ENCODE measurements at regions not wholly inside any gene's neighbourhood (a gene's known extent, or its start where the extent isn't known, plus 50 kb on each side); places are given as distances from the start of the nearest gene placed in this dataset.

DNA sequence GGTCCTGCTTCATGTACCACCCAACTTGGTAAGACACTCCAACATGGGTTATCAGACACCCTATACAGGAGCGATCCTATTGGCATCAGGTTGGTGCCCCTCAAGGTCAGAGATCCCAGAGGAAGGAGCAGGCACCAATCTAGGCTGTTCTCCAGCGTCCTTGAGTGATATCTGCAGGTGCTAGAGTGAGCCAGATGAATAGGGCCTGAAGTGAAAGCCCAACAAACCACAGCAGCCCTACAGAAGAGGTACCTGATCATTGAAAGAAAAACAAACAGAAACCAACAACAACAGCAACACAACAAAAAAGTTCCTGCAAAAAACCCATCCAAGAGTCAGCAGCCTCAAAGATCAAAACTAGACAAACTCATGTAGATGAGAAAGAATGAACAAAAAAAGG is 584.8 kb downstream of the HINT1 start:
- no peak for FAIRE-seq
- TF ChIP-seq POLR2A (IDR thresholded peaks at IDR 0.05; ENCODE audit: low read depth, low read length) = no peak

DNA sequence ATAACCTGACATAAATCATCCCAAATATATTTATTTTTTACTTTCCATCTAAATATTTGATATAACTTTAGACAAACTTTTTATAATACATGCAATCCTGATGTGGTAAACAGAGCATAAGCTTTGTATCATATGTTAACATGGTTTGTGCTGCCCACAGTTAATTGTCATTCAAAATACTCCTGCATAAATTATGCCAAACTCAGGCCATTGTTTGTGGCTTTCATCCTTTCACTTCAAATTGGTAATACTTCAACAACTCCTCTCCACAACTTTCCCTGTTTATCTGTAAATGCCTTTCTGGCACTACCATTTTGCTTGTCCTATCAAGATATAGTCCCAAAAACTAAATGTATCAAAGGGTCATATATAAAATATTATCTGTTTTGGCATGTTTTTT is 586.7 kb downstream of the HINT1 start:
- TF ChIP-seq POLR2AphosphoS5 (IDR thresholded peaks at IDR 0.05; ENCODE audit: low read depth, low read length) (no peak), PAX5 (IDR thresholded peaks at IDR 0.05; ENCODE audit: insufficient read depth, low read length, severe bottlenecking) (no peak), POU2F2 (IDR thresholded peaks at IDR 0.05; ENCODE audit: low read depth, low read length) (no peak), POLR2A (IDR thresholded peaks at IDR 0.05; ENCODE audit: low read depth, low read length) (no peak), SPI1 (IDR thresholded peaks at IDR 0.05; ENCODE audit: low read depth, low read length) (no peak), TAF1 (IDR thresholded peaks at IDR 0.05; ENCODE audit: low read depth, low read length) (no peak)
- no peak for DNase-seq (ENCODE audit: insufficient read length, low spot score)
- no peak for FAIRE-seq

More for the DNA sequence above, 584.8 kb downstream of the HINT1 start:
- no peak for DNase-seq (ENCODE audit: insufficient read length, low spot score)

DNA sequence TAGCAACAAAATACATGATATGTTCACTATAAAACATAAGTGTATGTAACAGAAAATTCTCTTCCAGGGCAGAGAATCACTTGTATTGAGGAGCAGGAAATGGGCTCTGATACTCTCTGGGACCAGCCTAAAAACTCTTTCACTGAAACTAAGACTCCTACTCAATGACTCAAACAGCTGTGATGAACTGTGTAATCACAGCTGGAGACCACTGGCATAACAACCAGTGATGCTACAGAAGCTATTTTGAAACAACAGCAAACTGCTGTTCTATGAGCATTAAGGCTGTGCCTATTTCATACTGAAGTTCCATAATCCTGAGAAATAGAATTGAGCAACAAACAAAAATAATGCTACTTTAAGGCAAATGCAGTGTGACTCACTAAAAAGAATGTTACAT is 594.0 kb downstream of the HINT1 start:
- FAIRE-seq (no peak), DNase-seq (ENCODE audit: insufficient read length, low spot score) (no peak)
- TF ChIP-seq PAX5 (IDR thresholded peaks at IDR 0.05; ENCODE audit: insufficient read depth, low read length, severe bottlenecking) (no peak), TAF1 (IDR thresholded peaks at IDR 0.05; ENCODE audit: low read depth, low read length) (no peak), SPI1 (IDR thresholded peaks at IDR 0.05; ENCODE audit: low read depth, low read length) (no peak), POLR2A (IDR thresholded peaks at IDR 0.05; ENCODE audit: low read depth, low read length) (no peak), POLR2AphosphoS5 (IDR thresholded peaks at IDR 0.05; ENCODE audit: low read depth, low read length) (no peak), POU2F2 (IDR thresholded peaks at IDR 0.05; ENCODE audit: low read depth, low read length) (no peak)

DNA sequence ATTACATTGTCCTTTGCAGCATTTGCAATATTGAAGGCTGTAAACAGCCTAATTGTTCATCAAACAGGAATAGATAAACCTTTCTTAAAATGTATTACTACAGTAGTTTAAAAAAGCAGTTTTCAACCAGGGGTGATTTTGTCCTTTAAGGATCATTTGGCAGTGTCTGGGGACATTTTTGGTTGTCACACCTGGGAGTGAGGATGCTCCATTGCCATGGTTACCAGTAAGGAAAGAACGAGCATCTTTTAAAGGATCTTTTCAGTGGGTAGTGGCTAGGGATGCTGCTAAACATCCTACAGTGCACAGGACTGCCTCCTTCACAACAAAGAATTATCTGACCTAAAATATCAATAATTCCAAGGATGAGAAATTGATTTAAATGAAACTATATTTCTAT is 596.3 kb downstream of the HINT1 start:
- FAIRE-seq = no peak
- TF ChIP-seq POU2F2 (IDR thresholded peaks at IDR 0.05; ENCODE audit: low read depth, low read length) = no peak
- TF ChIP-seq SPI1 (IDR thresholded peaks at IDR 0.05; ENCODE audit: low read depth, low read length) = no peak
- no peak for TF ChIP-seq TAF1 (IDR thresholded peaks at IDR 0.05; ENCODE audit: low read depth, low read length)
- no peak for TF ChIP-seq POLR2AphosphoS5 (IDR thresholded peaks at IDR 0.05; ENCODE audit: low read depth, low read length)
- TF ChIP-seq POLR2A (IDR thresholded peaks at IDR 0.05; ENCODE audit: low read depth, low read length) = no peak
- no peak for TF ChIP-seq PAX5 (IDR thresholded peaks at IDR 0.05; ENCODE audit: insufficient read depth, low read length, severe bottlenecking)
- no peak for DNase-seq (ENCODE audit: insufficient read length, low spot score)

DNA sequence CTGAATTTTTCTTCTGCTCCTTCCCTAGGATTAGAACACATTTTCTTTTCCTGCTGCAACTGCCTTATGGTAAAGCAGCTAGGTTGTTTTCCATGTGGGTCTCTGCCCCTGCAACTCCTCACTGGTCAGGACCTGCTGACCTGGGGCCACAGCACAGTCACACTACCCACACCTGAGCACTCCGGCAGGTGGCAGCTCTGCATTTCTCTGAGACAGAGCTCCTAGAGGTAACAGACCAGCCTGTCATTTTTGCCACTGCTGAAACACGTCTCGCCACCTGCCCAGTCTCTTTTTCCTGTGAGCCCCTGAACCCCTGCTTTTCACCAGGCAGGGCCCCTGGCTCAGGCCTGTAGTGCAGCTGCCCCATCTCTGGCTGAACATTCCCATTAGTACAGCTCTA is 609.6 kb downstream of the HINT1 start:
- TF ChIP-seq POLR2AphosphoS5 (IDR thresholded peaks at IDR 0.05; ENCODE audit: low read depth, low read length) (no peak), POLR2A (IDR thresholded peaks at IDR 0.05; ENCODE audit: low read depth, low read length) (no peak), POU2F2 (IDR thresholded peaks at IDR 0.05; ENCODE audit: low read depth, low read length) (no peak), PAX5 (IDR thresholded peaks at IDR 0.05; ENCODE audit: insufficient read depth, low read length, severe bottlenecking) (no peak), TAF1 (IDR thresholded peaks at IDR 0.05; ENCODE audit: low read depth, low read length) (no peak)
- DNase-seq (ENCODE audit: insufficient read length, low spot score) = no peak
- FAIRE-seq = no peak

DNA sequence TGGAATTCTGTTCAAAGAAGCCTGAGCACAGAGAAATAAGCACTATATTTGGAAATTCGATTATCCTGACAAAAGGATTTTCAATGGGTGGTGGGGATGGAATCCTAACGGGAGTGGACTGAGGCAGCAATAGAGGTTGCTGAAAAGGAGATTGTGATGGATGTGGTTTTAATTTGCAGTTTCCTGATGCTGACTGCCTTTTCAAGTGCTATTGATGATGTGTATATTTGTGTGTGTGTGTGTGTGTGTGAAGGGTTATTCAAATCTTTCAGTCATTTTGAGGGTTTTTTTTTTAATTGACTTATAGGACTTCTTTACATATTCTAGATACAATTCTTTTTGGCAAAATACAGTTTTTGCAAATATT is 614.5 kb downstream of the HINT1 start:
- DNase-seq (ENCODE audit: insufficient read length, low spot score) = no peak
- no peak for FAIRE-seq
- TF ChIP-seq TAF1 (IDR thresholded peaks at IDR 0.05; ENCODE audit: low read depth, low read length) (no peak), POLR2A (IDR thresholded peaks at IDR 0.05; ENCODE audit: low read depth, low read length) (no peak), SPI1 (IDR thresholded peaks at IDR 0.05; ENCODE audit: low read depth, low read length) (no peak), POLR2AphosphoS5 (IDR thresholded peaks at IDR 0.05; ENCODE audit: low read depth, low read length) (no peak), POU2F2 (IDR thresholded peaks at IDR 0.05; ENCODE audit: low read depth, low read length) (no peak), PAX5 (IDR thresholded peaks at IDR 0.05; ENCODE audit: insufficient read depth, low read length, severe bottlenecking) (no peak)

DNA sequence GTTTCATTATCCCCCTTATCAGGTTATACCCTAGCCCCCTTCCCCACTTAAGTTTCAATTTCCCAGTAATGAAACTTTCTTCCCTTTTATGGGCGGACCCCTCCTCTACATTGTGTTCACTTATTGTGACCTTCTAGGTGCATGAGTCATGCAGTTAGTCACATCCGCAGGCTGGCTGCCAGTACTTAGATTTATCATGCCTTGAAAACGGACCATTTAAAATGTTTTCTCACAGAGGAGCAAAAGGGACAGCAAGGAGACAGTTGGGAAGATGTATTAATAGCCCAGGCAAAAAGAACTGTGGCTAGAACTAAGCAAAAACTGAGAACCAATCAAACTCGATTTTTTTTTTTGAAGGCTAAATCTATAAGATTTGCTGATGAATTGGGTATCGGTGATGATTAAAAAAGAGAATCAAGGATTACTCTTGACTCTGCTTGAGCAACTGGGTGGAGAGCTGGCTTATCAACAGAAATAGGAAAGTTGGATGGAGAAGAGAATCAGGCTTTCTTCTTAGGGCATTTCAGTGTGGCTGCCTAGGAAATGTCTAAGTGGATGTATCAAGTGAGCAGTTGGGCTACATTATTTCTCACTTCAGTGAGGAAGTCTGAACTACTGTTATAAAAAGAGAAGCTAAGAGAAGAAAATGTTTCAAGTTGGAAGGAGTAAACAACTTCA is 615.0 kb downstream of the HINT1 start:
- DNase-seq (ENCODE audit: insufficient read length, low spot score) (no peak), FAIRE-seq (no peak)
- no peak for TF ChIP-seq PAX5 (IDR thresholded peaks at IDR 0.05; ENCODE audit: insufficient read depth, low read length, severe bottlenecking)
- TF ChIP-seq POLR2AphosphoS5 (IDR thresholded peaks at IDR 0.05; ENCODE audit: low read depth, low read length) = no peak
- TF ChIP-seq TAF1 (IDR thresholded peaks at IDR 0.05; ENCODE audit: low read depth, low read length) = no peak
- no peak for TF ChIP-seq POLR2A (IDR thresholded peaks at IDR 0.05; ENCODE audit: low read depth, low read length)
- no peak for TF ChIP-seq POU2F2 (IDR thresholded peaks at IDR 0.05; ENCODE audit: low read depth, low read length)
- no peak for TF ChIP-seq SPI1 (IDR thresholded peaks at IDR 0.05; ENCODE audit: low read depth, low read length)

DNA sequence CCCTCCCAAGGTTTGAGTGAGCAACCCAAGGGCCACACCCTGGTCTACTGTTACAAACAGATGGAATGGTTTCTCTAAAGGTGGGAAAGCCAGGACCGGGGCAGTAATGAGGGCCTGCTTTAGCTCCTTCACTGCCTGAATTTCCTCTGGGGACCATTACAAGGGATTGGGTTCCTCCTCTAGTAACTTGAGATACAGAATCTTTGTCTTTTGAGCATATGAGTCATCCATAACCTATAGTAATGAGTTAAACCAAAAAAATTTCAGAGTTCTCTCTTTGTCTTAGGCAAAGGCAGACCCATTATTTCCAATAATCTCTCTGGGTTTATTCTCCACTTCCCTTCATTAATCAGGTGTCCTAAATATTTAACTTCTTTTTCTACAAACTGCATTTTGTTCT is 618.8 kb downstream of the HINT1 start:
- TF ChIP-seq POLR2A (IDR thresholded peaks at IDR 0.05; ENCODE audit: low read depth, low read length) (no peak), PAX5 (IDR thresholded peaks at IDR 0.05; ENCODE audit: insufficient read depth, low read length, severe bottlenecking) (no peak), TAF1 (IDR thresholded peaks at IDR 0.05; ENCODE audit: low read depth, low read length) (no peak), SPI1 (IDR thresholded peaks at IDR 0.05; ENCODE audit: low read depth, low read length) (no peak), POU2F2 (IDR thresholded peaks at IDR 0.05; ENCODE audit: low read depth, low read length) (no peak), POLR2AphosphoS5 (IDR thresholded peaks at IDR 0.05; ENCODE audit: low read depth, low read length) (no peak)
- DNase-seq (ENCODE audit: insufficient read length, low spot score) (no peak), FAIRE-seq (no peak)

DNA sequence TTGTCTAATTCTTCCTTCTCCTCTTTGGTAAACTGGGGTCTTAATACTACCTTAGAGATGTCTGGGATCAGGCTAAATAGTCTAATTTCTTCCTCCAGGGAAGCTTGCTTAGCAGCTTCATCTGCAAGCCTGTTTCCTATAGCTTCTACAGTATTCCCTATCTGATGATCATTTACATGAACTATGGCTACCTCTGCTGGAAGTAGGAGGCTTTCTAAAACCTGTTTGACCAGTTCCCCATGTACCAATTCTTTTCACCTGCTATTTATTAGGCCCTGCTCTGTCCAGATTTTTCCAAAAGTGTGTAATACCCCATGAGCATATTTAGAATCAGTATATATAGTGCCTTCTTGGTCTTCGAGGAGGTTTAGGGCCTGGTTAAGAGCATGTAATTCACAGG is 619.8 kb downstream of the HINT1 start:
- no peak for FAIRE-seq
- DNase-seq (ENCODE audit: insufficient read length, low spot score) = no peak

DNA sequence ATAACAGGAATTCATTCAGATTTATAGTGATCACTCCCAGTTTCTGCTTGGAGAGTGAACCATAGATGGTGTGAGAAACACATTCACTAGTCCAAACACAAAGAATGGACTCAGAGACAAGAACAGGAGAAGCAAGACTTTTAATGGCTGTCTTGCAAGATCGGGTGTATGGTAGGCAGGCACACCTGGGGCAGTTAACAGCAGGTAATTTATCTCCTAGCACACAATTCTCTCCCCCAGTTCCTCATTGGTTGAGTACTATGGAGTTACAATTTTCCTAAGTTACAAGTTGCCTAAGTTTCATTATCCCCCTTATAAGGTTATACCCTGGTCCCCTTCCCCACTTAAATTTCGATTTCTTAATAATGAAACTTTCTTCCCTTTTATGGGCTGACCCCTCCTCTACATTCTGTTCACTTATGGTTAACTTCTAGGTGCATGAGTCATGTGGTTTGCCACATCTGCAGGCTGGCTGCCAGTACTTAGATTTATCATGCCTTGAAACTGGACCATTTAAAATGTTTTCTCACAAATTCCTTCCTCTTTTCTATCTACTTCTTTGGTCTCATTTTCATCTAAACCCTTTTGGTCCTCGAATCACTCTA is 623.3 kb downstream of the HINT1 start:
- DNase-seq (ENCODE audit: insufficient read length, low spot score) = no peak

More for the DNA sequence above, 619.8 kb downstream of the HINT1 start:
- TF ChIP-seq SPI1 (IDR thresholded peaks at IDR 0.05; ENCODE audit: low read depth, low read length) = no peak
- no peak for TF ChIP-seq POLR2A (IDR thresholded peaks at IDR 0.05; ENCODE audit: low read depth, low read length)
- TF ChIP-seq PAX5 (IDR thresholded peaks at IDR 0.05; ENCODE audit: insufficient read depth, low read length, severe bottlenecking) = no peak
- TF ChIP-seq POLR2AphosphoS5 (IDR thresholded peaks at IDR 0.05; ENCODE audit: low read depth, low read length) = no peak
- no peak for TF ChIP-seq TAF1 (IDR thresholded peaks at IDR 0.05; ENCODE audit: low read depth, low read length)

More for the DNA sequence above, 623.3 kb downstream of the HINT1 start:
- TF ChIP-seq POLR2A (IDR thresholded peaks at IDR 0.05; ENCODE audit: low read depth, low read length) (no peak), SPI1 (IDR thresholded peaks at IDR 0.05; ENCODE audit: low read depth, low read length) (no peak), POLR2AphosphoS5 (IDR thresholded peaks at IDR 0.05; ENCODE audit: low read depth, low read length) (no peak), PAX5 (IDR thresholded peaks at IDR 0.05; ENCODE audit: insufficient read depth, low read length, severe bottlenecking) (no peak), POU2F2 (IDR thresholded peaks at IDR 0.05; ENCODE audit: low read depth, low read length) (no peak), TAF1 (IDR thresholded peaks at IDR 0.05; ENCODE audit: low read depth, low read length) (no peak)
- no peak for FAIRE-seq
